SK-MEL-5 (cell line): ENCODE measurements at regions not wholly inside any gene's neighbourhood (a gene's known extent, or its start where the extent isn't known, plus 50 kb on each side); places are given as distances from the start of the nearest gene placed in this dataset.
A peak's percentile ranks its signal among the peaks of the same experiment; 100 is the strongest.
"Not testable (repeated sequence)": the region's sequence is repeated elsewhere in the genome, so short reads cannot be mapped to it uniquely, and the experiment has no call there.

Source experiments
- DNase-seq: peaks from one replicate; pipeline ENCODE4 v3.0.0-alpha.2; 2016; ENCODE audit warnings: low read depth, low spot score
- in situ Hi-C: cut with HindIII; loops from 2 replicates; pipeline ENCODE4 v1.10.0; 2016; ENCODE audit warnings: low sequenced_read_pairs, high pct_unique_total_duplicates, low pct_unique_long_range_greater_than_20kb

- in situ Hi-C loops: no loop called here
- DNase-seq: no peak
Observed at GRCh38 chr6:14281811-14282660, 164.5 kb downstream of the CD83 start.

- DNase-seq: no peak
- in situ Hi-C loops: no loop called here
Observed at GRCh38 chr6:14282854-14283505, 165.4 kb downstream of the CD83 start.

GRCh38 chr6:14283600-14284235 is 166.1 kb downstream of the CD83 start:
- DNase-seq: peak; percentile 48
- in situ Hi-C loops: no loop called here

- in situ Hi-C loops: no loop called here
- DNase-seq: no peak
Observed at GRCh38 chr6:14284969-14285590, 167.5 kb downstream of the CD83 start.

- DNase-seq: no peak
- in situ Hi-C loops: no loop called here
Observed at GRCh38 chr6:14286144-14286543, 168.6 kb downstream of the CD83 start.

- no peak for DNase-seq
- in situ Hi-C loops: no loop called here
Observed at GRCh38 chr6:14286634-14287428, 169.3 kb downstream of the CD83 start.

- DNase-seq: no peak
- in situ Hi-C loops: no loop called here
Observed at GRCh38 chr6:14287707-14288106, 170.1 kb downstream of the CD83 start.

- no peak for DNase-seq
- in situ Hi-C loops: no loop called here
Observed at GRCh38 chr6:14288910-14289309, 171.3 kb downstream of the CD83 start.

- DNase-seq: no peak
- in situ Hi-C loops: no loop called here
Observed at GRCh38 chr6:14290041-14290771, 172.6 kb downstream of the CD83 start.

- DNase-seq: no peak
- in situ Hi-C loops: no loop called here
Observed at GRCh38 chr6:14290772-14291330, 173.3 kb downstream of the CD83 start.

- in situ Hi-C loops: no loop called here
- no peak for DNase-seq
Observed at GRCh38 chr6:14291331-14291730, 173.8 kb downstream of the CD83 start.

GRCh38 chr6:14292119-14292518 is 174.5 kb downstream of the CD83 start:
- in situ Hi-C loops: no loop called here
- no peak for DNase-seq

GRCh38 chr6:14294270-14294951 is 176.8 kb downstream of the CD83 start:
- no peak for DNase-seq
- in situ Hi-C loops: no loop called here

- in situ Hi-C loops, DNase-seq: not testable (repeated sequence)
Observed at GRCh38 chr6:14296698-14297097, 179.1 kb downstream of the CD83 start.

- in situ Hi-C loops, DNase-seq: not testable (repeated sequence)
Observed at GRCh38 chr6:14297118-14297517, 179.5 kb downstream of the CD83 start.

GRCh38 chr6:14300189-14300588 is 182.6 kb downstream of the CD83 start:
- in situ Hi-C loops, DNase-seq: not testable (repeated sequence)
